MG63 (cell line): ENCODE measurements at regions not wholly inside any gene's neighbourhood (a gene's known extent, or its start where the extent isn't known, plus 50 kb on each side); places are given as distances from the start of the nearest gene placed in this dataset.

ENCODE experiments used
- DNase-seq: peaks from one replicate; pipeline ENCODE4 v3.0.0-alpha.2; 2020
- H3K27me3 ChIP-seq: fragments of 250-450 bp; sonication (Bioruptor Pico); 2 replicates; pipeline ENCODE4 v1.5.1; 2020; ENCODE audit warnings: mild to moderate bottlenecking, moderate library complexity
- H3K36me3 ChIP-seq: fragments of 250-450 bp; sonication (Bioruptor Pico); 2 replicates; pipeline ENCODE4 v1.5.1; 2020; ENCODE audit warnings: mild to moderate bottlenecking, moderate library complexity
- H3K4me3 ChIP-seq: fragments of 250-450 bp; sonication (Bioruptor Pico); 2 replicates; pipeline ENCODE4 v1.5.1; 2020; ENCODE audit warnings: mild to moderate bottlenecking, moderate library complexity
- H3K9me3 ChIP-seq: fragments of 250-450 bp; sonication (Bioruptor Pico); 2 replicates; pipeline ENCODE4 v1.5.1; 2020; ENCODE audit warnings: mild to moderate bottlenecking, moderate library complexity

DNA sequence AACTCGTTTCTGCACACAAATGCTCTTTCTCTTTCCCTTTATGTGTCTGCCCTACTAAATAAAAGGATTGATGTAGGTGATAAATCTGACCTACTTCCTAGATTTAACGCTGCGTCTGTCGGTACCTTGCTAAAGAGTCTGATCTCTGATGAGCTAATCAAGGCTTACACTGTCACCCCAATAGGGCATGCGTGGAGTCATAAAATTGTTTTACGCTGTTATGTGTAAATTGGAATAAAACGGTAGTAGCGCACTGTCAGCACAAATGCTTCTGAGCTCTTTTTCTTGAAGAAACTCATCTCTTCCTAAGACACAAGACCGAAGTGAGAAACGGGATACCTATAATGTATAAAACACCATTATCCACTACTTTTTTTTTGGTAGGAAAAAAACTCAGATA, 2106.3 kb upstream of the WWC1 start:
- H3K9me3 ChIP-seq, result no peaks in the 10 kb centered on the region
- H3K36me3 ChIP-seq, result no peaks in the 10 kb centered on the region
- DNase-seq, result no peak
- H3K4me3 ChIP-seq, result no peak overlapping the region
- no peaks in the 10 kb centered on the region; the same call in 1 of the 2 replicates for H3K27me3 ChIP-seq

DNA sequence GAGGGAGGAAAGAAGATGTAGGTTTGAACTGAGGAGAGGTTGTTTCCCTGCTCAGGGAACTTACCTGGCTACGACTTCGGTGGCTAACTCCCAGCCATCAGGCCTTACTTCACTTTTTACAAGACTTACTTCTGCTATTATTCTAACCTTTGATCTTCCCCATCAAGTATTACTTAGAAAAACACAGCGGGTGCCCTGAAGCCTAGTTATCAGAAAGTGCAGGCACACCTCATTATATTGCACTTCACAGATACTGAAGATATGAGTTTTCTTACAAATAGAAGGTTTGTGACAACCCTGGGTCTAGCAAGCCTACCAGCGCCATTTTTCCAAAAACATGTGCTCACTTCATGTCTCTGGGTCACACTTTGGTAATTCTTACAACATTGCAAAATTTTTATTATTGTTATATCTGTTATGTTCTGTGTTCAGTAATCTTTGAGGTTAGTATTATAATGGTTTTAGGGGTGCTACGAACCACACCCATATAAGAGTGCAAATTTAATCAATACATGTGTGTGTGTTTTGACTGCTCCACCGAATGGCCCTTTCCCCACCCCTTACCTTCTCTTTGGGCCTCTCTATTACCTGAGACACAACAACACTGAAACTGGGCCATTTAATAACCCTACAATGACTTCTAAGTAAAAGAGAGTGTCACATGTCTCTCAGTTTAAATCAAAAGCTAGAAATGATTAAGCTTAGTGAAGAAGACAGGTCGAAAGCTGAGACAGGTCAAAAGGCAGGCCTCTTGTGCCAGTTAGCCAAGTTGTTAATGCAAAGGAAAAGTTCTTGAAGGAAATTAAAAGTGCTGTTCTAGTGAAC, 2102.7 kb upstream of the WWC1 start:
- no peaks in the 10 kb centered on the region for H3K36me3 ChIP-seq
- no peak for DNase-seq
- no peaks in the 10 kb centered on the region for H3K9me3 ChIP-seq
- no peaks in the 10 kb centered on the region; the same call in 1 of the 2 replicates for H3K27me3 ChIP-seq
- no peak overlapping the region for H3K4me3 ChIP-seq

DNA sequence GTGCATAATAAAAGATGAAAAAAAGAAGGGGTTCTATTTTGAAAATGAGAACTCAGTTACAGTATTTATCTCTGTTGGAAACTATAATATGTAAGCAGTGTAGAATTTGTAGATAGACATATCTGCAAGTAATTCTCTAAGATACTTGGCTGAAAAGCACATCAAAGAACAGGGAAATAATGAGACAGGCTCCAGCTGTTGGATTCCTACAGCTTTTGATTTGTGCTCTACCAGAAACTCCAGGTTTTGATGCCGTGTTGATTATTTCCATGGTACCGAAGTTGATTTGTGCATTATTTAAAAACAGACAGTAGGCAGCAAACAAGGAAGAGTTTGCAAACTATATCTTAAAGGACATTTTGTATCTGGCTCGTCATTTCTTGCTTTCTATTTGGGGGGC, 2098.7 kb upstream of the WWC1 start:
- Histone ChIP-seq H3K36me3 (no peaks in the 10 kb centered on the region), H3K4me3 (no peak overlapping the region), H3K9me3 (no peaks in the 10 kb centered on the region), H3K27me3 (no peaks in the 10 kb centered on the region)
- no peak for DNase-seq

DNA sequence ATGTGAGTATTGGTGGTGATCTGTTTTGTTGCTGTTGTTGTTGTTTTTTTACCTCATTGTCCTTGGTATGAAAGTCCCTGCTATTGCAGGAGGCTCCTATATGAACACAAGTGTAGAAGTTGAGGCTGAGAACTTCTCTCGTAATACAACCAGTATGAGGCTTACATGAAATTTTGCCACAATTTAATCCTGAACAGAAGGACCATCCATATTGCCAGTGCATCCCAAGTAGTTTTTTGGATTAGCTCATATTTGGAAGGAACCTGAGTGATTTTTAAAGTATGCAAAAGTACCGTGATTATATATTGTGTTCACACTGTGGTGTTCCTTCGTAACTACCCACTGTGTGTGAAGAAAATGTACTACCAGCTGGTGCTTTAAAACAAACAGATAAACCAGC, 2095.5 kb upstream of the WWC1 start:
- H3K36me3 ChIP-seq, result no peaks in the 10 kb centered on the region
- H3K4me3 ChIP-seq, result no peak overlapping the region
- H3K9me3 ChIP-seq, result no peaks in the 10 kb centered on the region
- DNase-seq, result no peak
- no peaks in the 10 kb centered on the region for H3K27me3 ChIP-seq

DNA sequence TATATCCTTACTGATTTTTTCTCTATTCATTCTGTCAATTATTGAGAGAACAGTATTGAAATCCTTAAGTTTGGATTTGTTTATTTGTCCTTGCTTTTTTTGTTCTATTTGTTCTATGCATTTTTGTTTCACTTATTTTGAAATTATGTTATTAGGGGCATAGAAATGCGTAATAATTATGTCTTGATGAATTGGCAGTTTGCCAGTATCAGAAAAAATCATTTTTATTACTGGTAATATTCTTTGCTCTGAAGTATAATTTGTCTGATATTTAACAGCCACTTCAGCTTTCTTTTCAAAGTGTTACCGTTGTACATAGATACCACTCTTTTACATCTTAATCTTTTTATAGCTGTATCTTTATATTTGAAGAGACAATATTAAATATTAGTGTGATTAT, 2090.9 kb upstream of the WWC1 start:
- H3K36me3 ChIP-seq, result no peaks in the 10 kb centered on the region
- H3K27me3 ChIP-seq, result no peaks in the 10 kb centered on the region
- no peaks in the 10 kb centered on the region for H3K9me3 ChIP-seq
- H3K4me3 ChIP-seq, result no peak overlapping the region
- DNase-seq, result no peak

DNA sequence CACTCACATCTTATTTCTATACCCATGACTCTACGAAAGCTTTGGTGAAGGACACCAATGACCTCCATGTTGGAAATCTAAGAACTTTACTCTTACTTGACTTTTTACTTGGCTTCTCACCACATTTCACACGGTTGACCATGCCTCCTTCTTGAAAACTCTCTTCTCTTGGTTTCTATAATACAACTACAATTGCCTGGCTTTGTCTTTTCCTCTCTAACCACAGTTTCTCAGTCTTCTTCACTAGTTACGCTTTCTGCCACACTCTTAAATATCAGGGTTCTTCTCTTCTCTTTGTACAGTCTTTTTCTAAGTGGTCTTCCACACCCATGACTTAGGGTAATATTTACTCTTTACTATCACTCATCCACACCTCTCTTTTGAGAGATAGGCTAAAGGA, 2079.8 kb upstream of the WWC1 start:
- no peaks in the 10 kb centered on the region for H3K27me3 ChIP-seq
- no peak for DNase-seq
- no peak overlapping the region for H3K4me3 ChIP-seq
- H3K36me3 ChIP-seq, result no peaks in the 10 kb centered on the region
- H3K9me3 ChIP-seq, result no peaks in the 10 kb centered on the region

DNA sequence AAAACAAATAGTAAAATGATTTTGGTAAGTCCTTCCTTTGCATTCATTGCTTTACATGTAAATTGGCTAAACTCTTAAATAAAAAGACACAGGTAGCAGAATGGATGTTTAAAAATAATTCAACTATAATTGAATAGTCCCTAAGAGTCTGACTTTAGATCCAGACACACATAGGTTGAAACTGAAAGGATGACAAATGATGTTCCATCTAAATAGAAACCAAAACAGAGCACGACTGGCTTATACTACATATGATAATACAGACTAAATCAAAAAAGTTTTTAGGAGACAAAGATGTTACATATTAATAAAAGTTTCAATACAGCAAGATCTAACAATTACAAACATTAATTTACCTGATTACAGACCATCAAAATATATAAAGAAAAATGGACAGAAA, 2055.1 kb upstream of the WWC1 start:
- Histone ChIP-seq H3K9me3 (no peaks in the 10 kb centered on the region), H3K27me3 (no peaks in the 10 kb centered on the region), H3K4me3 (no peak overlapping the region), H3K36me3 (no peaks in the 10 kb centered on the region)
- DNase-seq, result no peak

DNA sequence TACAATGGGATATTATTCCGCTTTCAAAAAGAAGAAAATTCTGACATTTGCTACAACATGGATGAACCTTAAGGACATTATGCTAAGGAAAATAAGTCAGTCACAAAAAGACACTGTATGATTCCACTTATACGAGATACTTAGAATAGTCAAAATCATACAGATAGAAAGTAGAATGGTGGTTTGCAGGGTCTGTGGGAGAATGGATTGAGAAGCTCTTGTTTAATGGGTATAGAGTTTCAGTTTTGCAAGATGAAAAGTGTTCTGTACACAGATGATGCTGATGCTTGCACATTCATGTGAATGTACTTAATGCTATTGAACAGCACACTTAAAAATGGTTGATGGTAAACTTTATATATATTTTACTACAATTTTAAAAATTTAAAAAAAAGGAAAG, 2050.7 kb upstream of the WWC1 start:
- Histone ChIP-seq H3K4me3 (no peak overlapping the region), H3K27me3 (no peaks in the 10 kb centered on the region), H3K36me3 (no peaks in the 10 kb centered on the region), H3K9me3 (no peaks in the 10 kb centered on the region)
- no peak for DNase-seq

DNA sequence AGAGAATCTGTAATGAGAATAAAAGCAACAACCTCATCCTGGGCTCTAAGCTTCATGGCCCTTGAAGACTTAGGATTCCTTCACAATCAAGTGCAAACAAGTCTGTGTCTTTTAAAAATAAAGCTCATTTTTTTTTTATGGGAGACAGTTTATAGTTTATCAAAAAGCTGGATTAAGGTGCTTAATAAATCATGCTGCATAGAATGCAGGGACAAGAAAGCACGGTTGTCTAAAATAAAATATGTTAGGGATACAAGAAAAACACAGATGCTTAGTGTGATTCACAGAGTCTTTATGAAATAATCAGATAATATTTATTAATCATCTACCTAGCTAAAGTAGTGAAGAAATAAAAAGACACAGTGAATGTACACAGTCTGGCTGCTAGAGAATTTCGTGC, 2045.9 kb upstream of the WWC1 start:
- Histone ChIP-seq H3K4me3 (no peak overlapping the region), H3K36me3 (no peaks in the 10 kb centered on the region), H3K27me3 (no peaks in the 10 kb centered on the region), H3K9me3 (no peaks in the 10 kb centered on the region)
- DNase-seq, result no peak

DNA sequence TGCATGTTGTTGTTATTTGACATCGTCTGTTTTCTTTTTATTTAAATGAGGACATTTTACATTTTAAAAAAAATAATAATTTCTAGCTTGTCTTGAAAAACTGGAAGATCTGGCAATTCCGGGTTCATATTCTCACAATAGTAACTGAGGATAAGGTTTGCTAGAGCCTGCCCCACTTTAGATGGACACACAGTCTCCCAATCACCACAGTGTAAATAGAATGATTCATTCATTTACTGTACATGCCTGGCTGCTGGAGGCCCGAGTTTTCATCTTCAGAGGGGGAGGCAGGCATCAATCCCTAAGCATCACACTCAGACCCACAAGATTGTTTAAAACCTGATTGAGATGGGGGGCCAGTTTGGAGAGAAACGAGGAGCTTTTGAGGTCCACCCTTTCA, 2039.7 kb upstream of the WWC1 start:
- no peaks in the 10 kb centered on the region for H3K36me3 ChIP-seq
- DNase-seq, result no peak
- H3K27me3 ChIP-seq, result no peaks in the 10 kb centered on the region
- no peak overlapping the region for H3K4me3 ChIP-seq
- no peaks in the 10 kb centered on the region for H3K9me3 ChIP-seq

DNA sequence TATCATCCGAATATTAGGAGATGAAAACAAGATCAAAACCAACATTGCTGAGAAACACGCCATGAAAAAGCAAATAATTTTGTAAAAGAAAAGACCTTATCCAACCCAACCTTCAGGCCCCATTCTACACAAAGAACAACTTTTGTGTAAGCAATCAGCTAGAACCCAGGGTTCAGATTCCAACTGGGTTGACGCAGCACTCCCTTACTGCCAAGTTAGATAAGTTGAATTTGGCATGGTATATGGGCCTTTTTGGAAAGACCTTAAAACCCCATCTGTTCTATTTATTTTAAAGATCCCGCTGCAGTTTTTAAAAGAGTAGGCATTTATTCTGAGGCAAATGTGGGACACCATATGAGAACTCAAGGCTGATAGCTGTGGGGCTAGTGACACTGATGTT, 2033.8 kb upstream of the WWC1 start:
- no peak for DNase-seq
- Histone ChIP-seq H3K9me3 (no peaks in the 10 kb centered on the region), H3K36me3 (no peaks in the 10 kb centered on the region), H3K4me3 (no peak overlapping the region), H3K27me3 (no peaks in the 10 kb centered on the region)

DNA sequence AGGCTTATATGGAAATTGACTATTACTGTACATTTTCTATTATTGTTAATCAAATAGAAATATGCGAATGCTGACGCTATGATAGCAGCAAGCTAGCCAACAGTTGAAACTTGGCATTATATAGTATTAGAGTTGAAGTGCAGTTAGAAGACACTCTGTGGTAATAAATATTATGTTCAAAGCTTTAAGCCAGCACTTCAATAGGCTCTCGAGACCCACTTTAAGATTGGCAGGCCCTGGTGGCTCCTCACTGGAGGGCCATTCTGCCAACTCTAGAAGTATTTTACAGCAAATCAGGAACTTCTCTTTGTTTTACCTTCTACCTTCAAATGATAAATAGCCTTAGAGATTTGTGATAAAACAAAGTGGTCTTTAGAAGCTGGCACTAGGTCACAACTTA, 2029.0 kb upstream of the WWC1 start:
- Histone ChIP-seq H3K4me3 (no peak overlapping the region), H3K36me3 (no peaks in the 10 kb centered on the region), H3K27me3 (no peaks in the 10 kb centered on the region), H3K9me3 (no peaks in the 10 kb centered on the region)
- DNase-seq, result no peak

DNA sequence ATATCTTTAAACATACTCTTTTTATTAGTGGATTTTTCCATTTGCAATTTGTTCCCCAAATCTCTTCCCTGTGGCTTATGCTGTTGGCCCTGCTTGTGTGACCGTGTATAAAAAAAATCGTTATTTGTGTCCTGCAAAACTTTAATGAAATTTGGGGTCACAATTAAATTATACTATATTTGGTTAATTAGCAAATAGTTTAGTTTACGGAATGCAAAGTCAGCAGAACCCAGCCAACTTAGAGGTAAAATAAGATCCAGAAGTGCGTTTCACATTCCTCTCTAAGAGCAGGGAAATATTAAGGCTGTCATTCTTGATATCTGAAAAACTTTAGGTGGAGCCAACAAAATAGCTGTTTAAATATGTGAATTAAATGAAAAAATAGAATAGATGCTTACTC, 2023.5 kb upstream of the WWC1 start:
- H3K36me3 ChIP-seq, result no peaks in the 10 kb centered on the region
- H3K9me3 ChIP-seq, result no peaks in the 10 kb centered on the region
- H3K4me3 ChIP-seq, result no peak overlapping the region
- DNase-seq, result no peak
- H3K27me3 ChIP-seq, result no peaks in the 10 kb centered on the region

DNA sequence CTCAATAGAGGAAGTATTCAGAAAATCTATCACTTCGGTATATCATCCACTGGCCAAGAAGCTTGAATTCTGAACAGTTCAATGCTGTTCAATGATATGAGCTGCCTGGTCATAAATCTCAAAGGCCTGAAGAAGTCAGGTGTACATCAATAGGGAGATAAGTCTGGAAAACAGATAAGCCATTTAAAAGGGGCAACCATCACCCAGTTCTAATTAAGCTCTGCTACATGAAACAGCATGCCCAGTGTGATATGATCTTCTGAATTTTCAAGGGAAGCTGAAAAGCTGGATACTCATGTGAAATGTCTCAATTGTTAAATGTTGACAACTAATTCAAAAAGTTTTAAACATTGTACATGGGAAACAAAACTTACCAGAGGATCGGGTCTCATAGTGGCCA, 2020.7 kb upstream of the WWC1 start:
- Histone ChIP-seq H3K9me3 (no peaks in the 10 kb centered on the region), H3K27me3 (no peaks in the 10 kb centered on the region), H3K4me3 (no peak overlapping the region), H3K36me3 (no peaks in the 10 kb centered on the region)
- no peak for DNase-seq

DNA sequence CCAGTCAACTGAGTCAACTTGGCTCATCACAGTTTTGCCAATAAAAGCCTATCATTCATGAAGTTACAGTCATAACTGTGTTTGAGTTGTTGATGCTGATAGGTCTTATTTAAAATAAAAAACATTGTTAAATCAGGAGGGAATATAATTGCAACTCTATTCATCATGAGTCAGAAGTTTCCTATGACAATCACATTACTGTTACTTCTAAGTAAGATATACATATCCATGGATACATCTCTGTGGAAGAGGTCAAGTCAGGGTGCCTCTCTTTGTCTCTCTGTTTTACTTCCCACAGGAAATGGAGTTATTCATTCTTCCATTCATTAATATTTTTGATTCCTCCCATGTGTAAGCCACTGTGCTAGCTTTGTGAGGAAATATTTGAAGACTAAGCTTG, 2015.4 kb upstream of the WWC1 start:
- Histone ChIP-seq H3K27me3 (no peaks in the 10 kb centered on the region), H3K36me3 (no peaks in the 10 kb centered on the region), H3K9me3 (no peaks in the 10 kb centered on the region), H3K4me3 (no peak overlapping the region)
- no peak for DNase-seq

DNA sequence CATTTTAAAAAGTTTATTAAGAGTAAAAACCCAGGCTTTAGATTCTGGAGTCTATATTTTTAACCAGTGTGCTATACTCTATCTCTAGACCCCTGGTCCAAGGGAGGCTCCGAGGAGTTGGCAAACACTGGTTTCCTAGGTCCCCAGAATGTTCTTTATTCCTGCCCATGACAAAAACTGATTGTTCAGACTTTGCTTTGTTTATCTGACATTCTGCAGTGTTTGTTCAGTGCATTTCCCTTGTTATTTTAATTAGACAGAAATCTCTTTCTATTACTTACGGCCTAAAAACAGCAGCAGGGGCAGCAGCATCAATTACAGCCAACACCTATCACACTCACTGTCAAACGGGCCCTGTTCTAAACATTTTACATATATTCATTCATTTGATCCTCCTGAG, 2011.6 kb upstream of the WWC1 start:
- no peaks in the 10 kb centered on the region for H3K9me3 ChIP-seq
- H3K4me3 ChIP-seq, result no peak overlapping the region
- DNase-seq, result no peak
- no peaks in the 10 kb centered on the region for H3K27me3 ChIP-seq
- H3K36me3 ChIP-seq, result no peaks in the 10 kb centered on the region

DNA sequence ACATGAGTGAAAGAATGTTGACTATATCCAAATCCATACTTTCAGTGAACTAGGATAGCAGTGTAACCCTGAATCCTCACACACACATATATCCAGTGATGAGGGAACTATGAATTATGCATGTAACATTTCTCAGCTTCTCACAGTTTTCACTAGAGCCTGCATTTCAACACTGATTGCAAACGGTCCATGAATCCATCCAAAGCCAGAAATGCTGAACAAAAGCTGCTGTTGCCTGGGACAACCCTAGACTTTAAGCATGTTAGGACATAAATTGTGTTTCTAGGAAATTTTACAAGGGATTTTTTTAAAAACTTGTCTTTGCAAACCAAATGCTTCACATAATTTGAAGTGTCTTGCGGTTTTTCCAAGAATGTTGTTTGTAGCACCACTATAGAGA, 2010.0 kb upstream of the WWC1 start:
- H3K4me3 ChIP-seq, result no peak overlapping the region
- no peak for DNase-seq
- no peaks in the 10 kb centered on the region for H3K9me3 ChIP-seq

DNA sequence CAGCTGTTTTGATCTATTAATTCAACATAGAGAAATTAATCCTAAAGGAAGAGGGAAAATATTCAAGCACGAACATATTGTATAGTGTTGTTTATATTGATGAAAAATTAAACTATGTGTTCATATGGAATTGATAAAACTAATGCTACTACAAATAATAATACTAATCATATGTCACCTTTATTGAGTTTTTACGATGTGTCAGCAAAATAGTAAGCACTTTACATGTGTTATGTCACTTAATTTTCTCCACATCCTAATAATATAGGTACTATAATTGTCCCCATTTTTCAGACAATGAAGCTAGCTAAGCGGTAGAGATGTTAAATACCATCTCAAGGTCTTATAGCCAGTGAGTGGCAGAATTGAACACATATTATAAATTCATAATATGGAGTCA, 2008.5 kb upstream of the WWC1 start:
- no peaks in the 10 kb centered on the region for H3K36me3 ChIP-seq
- no peak overlapping the region for H3K4me3 ChIP-seq
- DNase-seq, result no peak
- H3K27me3 ChIP-seq, result no peaks in the 10 kb centered on the region
- H3K9me3 ChIP-seq, result no peaks in the 10 kb centered on the region

More for the DNA sequence above, 2010.0 kb upstream of the WWC1 start:
- no peaks in the 10 kb centered on the region for H3K36me3 ChIP-seq
- no peaks in the 10 kb centered on the region for H3K27me3 ChIP-seq

DNA sequence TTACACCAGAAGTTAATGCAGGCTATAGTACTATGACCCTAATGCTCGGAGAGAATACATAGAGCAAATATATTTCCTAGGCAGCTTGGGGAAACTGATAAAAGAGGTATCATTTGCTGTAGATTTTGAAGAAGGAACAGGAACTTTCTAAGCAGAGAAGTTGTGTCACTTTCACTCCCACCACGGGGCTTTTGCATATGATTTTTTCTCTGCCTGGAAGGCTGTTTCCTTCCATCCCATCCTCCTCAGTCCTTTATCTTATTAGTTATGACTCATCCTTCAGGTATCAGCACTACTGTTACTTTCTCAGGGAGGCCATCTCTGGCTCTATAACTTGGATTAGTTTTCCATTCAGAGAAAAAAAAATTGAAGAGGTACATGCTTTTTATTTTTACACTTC, 2006.1 kb upstream of the WWC1 start:
- H3K27me3 ChIP-seq, result no peaks in the 10 kb centered on the region
- no peaks in the 10 kb centered on the region for H3K36me3 ChIP-seq
- no peak for DNase-seq
- no peaks in the 10 kb centered on the region for H3K9me3 ChIP-seq
- no peak overlapping the region for H3K4me3 ChIP-seq
